Omental fat pad (tissue), 3 donors: ENCODE measurements at regions not wholly inside any gene's neighbourhood (a gene's known extent, or its start where the extent isn't known, plus 50 kb on each side); places are given as distances from the start of the nearest gene placed in this dataset.
"Not testable (repeated sequence)": the region's sequence is repeated elsewhere in the genome, so short reads cannot be mapped to it uniquely, and the experiment has no call there.

Source experiments
- ATAC-seq: fragments of 150-250 bp; one replicate; pipeline ENCODE4 v1.9.1; 2016; ENCODE audit warnings: mild to moderate bottlenecking, moderate library complexity; ENCODE audit not compliant: low FRiP score
- DNase-seq: peaks from one replicate; pipeline ENCODE4 v3.0.0-alpha.2; 2019; ENCODE audit warnings: low spot score
- TF ChIP-seq, protein P1 (sequence below), 3 donors: fragments of 450-650 bp; IDR thresholded peaks; one replicate each; pipeline ENCODE4 v1.5.1; 2016 to 2017; ENCODE audit warnings: antibody characterized with exemption in 3 of 3, mild to moderate bottlenecking in 3 of 3, moderate library complexity in 2 of 3

DNA sequence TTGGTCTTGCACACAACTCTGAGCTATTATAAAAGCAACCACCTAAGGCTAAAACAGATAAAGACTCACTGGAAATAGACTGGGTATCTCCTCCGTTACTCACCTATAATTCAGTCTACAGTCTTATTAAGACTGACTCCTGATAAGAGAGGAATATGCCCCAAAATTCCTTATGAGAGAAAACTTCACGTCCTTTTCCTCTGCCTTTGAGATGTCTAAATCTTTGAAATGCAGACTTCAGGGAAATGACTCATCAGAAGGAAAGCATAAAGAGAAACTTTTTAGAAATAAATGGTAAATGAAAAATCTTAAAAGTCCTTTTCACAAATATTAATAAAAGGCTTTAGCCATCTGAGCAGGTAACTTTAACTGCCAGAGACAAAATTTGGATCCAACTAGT is 187.5 kb upstream of the RTL1 start:
- TF ChIP-seq, protein P1, sequence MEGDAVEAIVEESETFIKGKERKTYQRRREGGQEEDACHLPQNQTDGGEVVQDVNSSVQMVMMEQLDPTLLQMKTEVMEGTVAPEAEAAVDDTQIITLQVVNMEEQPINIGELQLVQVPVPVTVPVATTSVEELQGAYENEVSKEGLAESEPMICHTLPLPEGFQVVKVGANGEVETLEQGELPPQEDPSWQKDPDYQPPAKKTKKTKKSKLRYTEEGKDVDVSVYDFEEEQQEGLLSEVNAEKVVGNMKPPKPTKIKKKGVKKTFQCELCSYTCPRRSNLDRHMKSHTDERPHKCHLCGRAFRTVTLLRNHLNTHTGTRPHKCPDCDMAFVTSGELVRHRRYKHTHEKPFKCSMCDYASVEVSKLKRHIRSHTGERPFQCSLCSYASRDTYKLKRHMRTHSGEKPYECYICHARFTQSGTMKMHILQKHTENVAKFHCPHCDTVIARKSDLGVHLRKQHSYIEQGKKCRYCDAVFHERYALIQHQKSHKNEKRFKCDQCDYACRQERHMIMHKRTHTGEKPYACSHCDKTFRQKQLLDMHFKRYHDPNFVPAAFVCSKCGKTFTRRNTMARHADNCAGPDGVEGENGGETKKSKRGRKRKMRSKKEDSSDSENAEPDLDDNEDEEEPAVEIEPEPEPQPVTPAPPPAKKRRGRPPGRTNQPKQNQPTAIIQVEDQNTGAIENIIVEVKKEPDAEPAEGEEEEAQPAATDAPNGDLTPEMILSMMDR (IDR thresholded peaks at IDR 0.05), result no peak
- ATAC-seq (no peak), DNase-seq (no peak)

DNA sequence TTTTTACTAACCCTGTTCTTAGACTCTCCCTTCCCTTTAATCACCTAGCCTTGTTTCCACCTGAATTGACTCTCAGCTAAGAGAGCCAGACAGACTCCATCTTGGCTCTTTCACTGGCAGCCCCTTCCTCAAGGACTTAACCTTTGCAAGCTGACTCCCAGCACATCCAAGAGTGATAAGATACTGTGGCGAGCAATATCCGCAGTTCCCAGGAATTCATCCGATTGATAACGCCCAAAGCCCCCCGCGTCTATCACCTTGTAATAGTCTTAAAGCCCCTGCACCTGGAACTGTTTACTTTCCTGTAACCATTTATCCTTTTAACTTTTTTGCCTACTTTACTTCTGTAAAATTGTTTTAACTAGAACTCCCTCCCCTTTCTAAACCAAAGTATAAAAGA is 191.4 kb upstream of the RTL1 start:
- ATAC-seq, DNase-seq: not testable (repeated sequence)

DNA sequence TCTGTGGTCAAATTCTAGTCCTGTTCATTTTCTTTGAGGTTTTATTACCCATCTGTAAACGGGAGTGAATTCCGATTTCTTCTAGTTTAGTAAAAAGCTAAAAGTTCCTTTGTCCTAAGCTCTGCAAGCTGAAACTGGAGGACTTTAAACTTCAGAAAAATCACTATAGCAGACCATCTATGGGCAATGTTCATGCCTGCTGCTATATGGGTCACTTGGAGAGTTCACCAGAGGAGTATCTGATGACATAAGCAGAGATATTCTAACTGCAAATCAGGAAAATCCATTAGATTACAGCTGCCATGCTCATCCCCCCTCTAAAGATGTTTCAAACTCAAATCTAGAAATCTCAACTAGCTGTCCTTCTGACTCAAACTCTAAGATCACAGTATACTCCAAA is 193.0 kb upstream of the RTL1 start:
- TF ChIP-seq, protein P1 (IDR thresholded peaks at IDR 0.05), result no peak
- no peak for ATAC-seq
- no peak for DNase-seq

DNA sequence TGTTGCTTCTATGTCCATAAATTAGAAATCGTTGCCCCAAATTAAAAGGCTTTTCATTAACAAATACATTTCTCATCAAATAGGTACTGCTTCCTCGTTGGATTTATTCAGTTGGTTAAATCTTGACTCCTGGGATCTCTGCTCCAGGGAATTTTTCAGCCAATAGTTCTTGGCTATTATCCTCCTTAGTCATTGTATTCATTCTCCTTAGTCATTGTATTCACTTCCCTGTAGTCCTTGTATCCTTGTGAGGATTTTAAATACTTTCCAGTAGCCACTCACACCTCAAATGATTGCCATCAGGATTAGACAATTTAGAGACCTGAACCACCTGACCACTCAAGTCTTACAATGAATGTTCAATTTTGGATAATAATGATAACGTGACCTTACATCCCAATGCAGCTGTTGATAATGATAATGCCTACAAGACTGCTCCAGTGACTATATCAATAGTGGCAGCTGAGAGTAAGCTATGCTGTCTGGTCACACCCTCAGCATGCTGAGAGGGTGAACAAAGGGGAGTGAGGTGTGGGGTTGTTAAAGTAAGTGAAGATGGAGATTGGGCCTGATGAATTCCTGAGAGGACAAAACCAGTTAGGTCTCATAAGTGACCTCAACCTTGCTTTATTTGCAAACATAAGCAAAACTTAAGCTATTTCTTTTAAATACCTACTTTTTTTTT is 193.7 kb upstream of the RTL1 start:
- no peak for ATAC-seq
- TF ChIP-seq, protein P1 (IDR thresholded peaks at IDR 0.05), result no peak
- no peak for DNase-seq

DNA sequence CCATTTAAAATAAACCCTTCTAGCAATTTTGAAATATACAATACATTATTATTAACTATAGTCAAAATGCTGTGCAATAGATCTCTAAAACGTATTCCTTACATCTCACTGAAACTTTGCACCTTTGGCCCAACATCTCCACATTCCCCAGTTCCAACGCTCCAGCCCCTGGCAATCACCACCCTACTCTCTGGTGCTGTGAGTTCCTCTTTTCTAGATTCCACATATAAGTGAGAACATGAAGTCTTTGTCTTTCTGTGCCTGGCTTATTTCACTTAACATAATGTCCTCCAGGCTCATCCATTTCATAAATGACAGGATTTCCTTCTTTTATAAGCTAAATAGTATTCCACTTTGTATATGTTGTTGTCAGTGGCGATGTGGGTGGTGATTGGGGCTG is 194.7 kb upstream of the RTL1 start:
- TF ChIP-seq, protein P1 (IDR thresholded peaks at IDR 0.05), result no peak
- ATAC-seq (no peak), DNase-seq (no peak)

GRCh38 chr14:101098641-101099040 is 195.1 kb upstream of the RTL1 start:
- ATAC-seq, result no peak
- DNase-seq, result no peak
- TF ChIP-seq, protein P1 (IDR thresholded peaks at IDR 0.05), result no peak

GRCh38 chr14:101101456-101102056 is 198.0 kb upstream of the RTL1 start:
- DNase-seq (no peak), ATAC-seq (no peak)
- TF ChIP-seq, protein P1 (IDR thresholded peaks at IDR 0.05), result no peak
